Cardiac muscle cell (in vitro differentiated cells and primary cell): ENCODE measurements at regions not wholly inside any gene's neighbourhood (a gene's known extent, or its start where the extent isn't known, plus 50 kb on each side); places are given as distances from the start of the nearest gene placed in this dataset.

Experiments used
- DNase-seq, 2 donors: peaks; one replicate each; pipeline versions ENCODE4 v3.0.0 to v3.0.0-alpha.2; 2010 to 2017; ENCODE audit warnings: low read depth in 1 of 2, low spot score in 1 of 2
- H3K27ac ChIP-seq: fragments of 200-600 bp; sonication (generic); 2 replicates; pipeline ENCODE4 v1.5.1; 2016
- H3K27me3 ChIP-seq: fragments of 200-600 bp; sonication (generic); 2 replicates; pipeline ENCODE4 v1.6.0; 2016; ENCODE audit warnings: control low read depth
- H3K36me3 ChIP-seq: fragments of 200-600 bp; sonication (generic); 2 replicates; pipeline ENCODE4 v1.5.1; 2016; ENCODE audit warnings: control low read depth
- H3K4me1 ChIP-seq: fragments of 200-600 bp; sonication (generic); 2 replicates; pipeline ENCODE4 v1.8.1; 2017; ENCODE audit warnings: low read depth, mild to moderate bottlenecking, mixed run types
- H3K4me3 ChIP-seq: fragments of 200-600 bp; sonication (generic); 2 replicates; pipeline ENCODE4 v1.5.1; 2016; ENCODE audit warnings: mild to moderate bottlenecking
- H3K9me3 ChIP-seq: fragments of 200-600 bp; sonication (generic); 2 replicates; pipeline ENCODE4 v1.5.1; 2017; ENCODE audit warnings: low read depth, mild to moderate bottlenecking, control low read depth
- CTCF ChIP-seq: IDR thresholded peaks from 2 replicates; pipeline ENCODE4 v1.5.1; 2012; ENCODE audit warnings: low read depth, mild to moderate bottlenecking, low read length

- no peaks in the 10 kb centered on the region for H3K4me1 ChIP-seq
- no peak for TF ChIP-seq CTCF
Observed at GRCh38 chr6:86276056-86276455, 633.4 kb upstream of the SYNCRIP start.

GRCh38 chr6:86273936-86274335 lies 631.2 kb upstream of the SYNCRIP start:
- Histone ChIP-seq H3K4me3 (no peak overlapping the region), H3K27ac (no peak overlapping the region), H3K36me3 (no peaks in the 10 kb centered on the region), H3K27me3 (no peaks in the 10 kb centered on the region), H3K9me3 (no peaks in the 10 kb centered on the region), H3K4me1 (no peaks in the 10 kb centered on the region)
- no peak for DNase-seq
- no peak for TF ChIP-seq CTCF

More at GRCh38 chr6:86276056-86276455, 633.4 kb upstream of the SYNCRIP start:
- H3K9me3 ChIP-seq: no peaks in the 10 kb centered on the region
- no peak for DNase-seq
- H3K27me3 ChIP-seq: no peaks in the 10 kb centered on the region
- H3K4me3 ChIP-seq: no peak overlapping the region
- no peaks in the 10 kb centered on the region for H3K36me3 ChIP-seq
- H3K27ac ChIP-seq: no peak overlapping the region

- TF ChIP-seq CTCF: no peak
- Histone ChIP-seq H3K4me1 (no peaks in the 10 kb centered on the region), H3K9me3 (no peaks in the 10 kb centered on the region), H3K4me3 (no peak overlapping the region), H3K36me3 (no peaks in the 10 kb centered on the region), H3K27ac (no peak overlapping the region), H3K27me3 (no peaks in the 10 kb centered on the region)
- no peak for DNase-seq
Observed at GRCh38 chr6:86256615-86257187, 614.0 kb upstream of the SYNCRIP start.

- no peak for TF ChIP-seq CTCF
- DNase-seq: no peak
- no peaks in the 10 kb centered on the region for H3K27me3 ChIP-seq
- no peak overlapping the region for H3K4me3 ChIP-seq
- H3K36me3 ChIP-seq: no peaks in the 10 kb centered on the region
- H3K27ac ChIP-seq: no peak overlapping the region
- H3K4me1 ChIP-seq: no peaks in the 10 kb centered on the region
- no peaks in the 10 kb centered on the region for H3K9me3 ChIP-seq
Observed at GRCh38 chr6:86255973-86256372, 613.3 kb upstream of the SYNCRIP start.

- no peak overlapping the region for H3K27ac ChIP-seq
- H3K36me3 ChIP-seq: no peaks in the 10 kb centered on the region
- no peak for DNase-seq
- H3K9me3 ChIP-seq: no peaks in the 10 kb centered on the region
- H3K4me1 ChIP-seq: no peaks in the 10 kb centered on the region
- TF ChIP-seq CTCF: no peak
- no peak overlapping the region for H3K4me3 ChIP-seq
- no peaks in the 10 kb centered on the region for H3K27me3 ChIP-seq
Observed at GRCh38 chr6:86251106-86251505, 608.4 kb upstream of the SYNCRIP start.

GRCh38 chr6:86217906-86218305 lies 575.2 kb upstream of the SYNCRIP start:
- no peaks in the 10 kb centered on the region for H3K27me3 ChIP-seq
- H3K27ac ChIP-seq: no peak overlapping the region
- no peak for DNase-seq
- H3K36me3 ChIP-seq: no peaks in the 10 kb centered on the region
- no peaks in the 10 kb centered on the region for H3K9me3 ChIP-seq
- no peaks in the 10 kb centered on the region for H3K4me1 ChIP-seq
- no peak for TF ChIP-seq CTCF
- H3K4me3 ChIP-seq: no peak overlapping the region
